ENCODE measurements at regions not wholly inside any gene's neighbourhood (a gene's known extent, or its start where the extent isn't known, plus 50 kb on each side); places are given as distances from the start of the nearest gene placed in this dataset.

- TF ChIP-seq CTCF (IDR thresholded peaks at IDR 0.05; ENCODE audit: insufficient read depth, low read depth, low read length, missing control alignments): no peak
- no peak for DNase-seq (ENCODE audit: low read depth)
- no peak overlapping the region for H3K4me3 ChIP-seq (ENCODE audit: low read length)
Observed at GRCh38 chr22:34462795-34463194, 542.5 kb upstream of the LARGE1 start.

- TF ChIP-seq CTCF (IDR thresholded peaks at IDR 0.05; ENCODE audit: insufficient read depth, low read depth, low read length, missing control alignments): no peak
- DNase-seq (ENCODE audit: low read depth): no peak
- no peak overlapping the region for H3K4me3 ChIP-seq (ENCODE audit: low read length)
Observed at GRCh38 chr22:34475886-34476285, 555.6 kb upstream of the LARGE1 start.

- no peak for TF ChIP-seq CTCF (IDR thresholded peaks at IDR 0.05; ENCODE audit: insufficient read depth, low read depth, low read length, missing control alignments)
- no peak for DNase-seq (ENCODE audit: low read depth)
- H3K4me3 ChIP-seq (ENCODE audit: low read length): no peak overlapping the region
Observed at GRCh38 chr22:34476762-34477161, 556.5 kb upstream of the LARGE1 start.

- DNase-seq (ENCODE audit: low read depth): no peak
- TF ChIP-seq CTCF (IDR thresholded peaks at IDR 0.05; ENCODE audit: insufficient read depth, low read depth, low read length, missing control alignments): no peak
- H3K4me3 ChIP-seq (ENCODE audit: low read length): no peak overlapping the region
Observed at GRCh38 chr22:34481090-34481489, 560.8 kb upstream of the LARGE1 start.

- DNase-seq (ENCODE audit: low read depth): no peak
- no peak for TF ChIP-seq CTCF (IDR thresholded peaks at IDR 0.05; ENCODE audit: insufficient read depth, low read depth, low read length, missing control alignments)
- no peak overlapping the region for H3K4me3 ChIP-seq (ENCODE audit: low read length)
Observed at GRCh38 chr22:34486381-34486780, 566.1 kb upstream of the LARGE1 start.

- DNase-seq (ENCODE audit: low read depth): no peak
- no peak for TF ChIP-seq CTCF (IDR thresholded peaks at IDR 0.05; ENCODE audit: insufficient read depth, low read depth, low read length, missing control alignments)
- no peak overlapping the region for H3K4me3 ChIP-seq (ENCODE audit: low read length)
Observed at GRCh38 chr22:34489861-34490260, 569.6 kb upstream of the LARGE1 start.

- no peak for TF ChIP-seq CTCF (IDR thresholded peaks at IDR 0.05; ENCODE audit: insufficient read depth, low read depth, low read length, missing control alignments)
- H3K4me3 ChIP-seq (ENCODE audit: low read length): no peak overlapping the region
- no peak for DNase-seq (ENCODE audit: low read depth)
Observed at GRCh38 chr22:34490886-34491285, 570.6 kb upstream of the LARGE1 start.

All from epithelial cell of esophagus (primary cell).